ENCODE measurements at regions not wholly inside any gene's neighbourhood (a gene's known extent, or its start where the extent isn't known, plus 50 kb on each side); places are given as distances from the start of the nearest gene placed in this dataset.

DNA sequence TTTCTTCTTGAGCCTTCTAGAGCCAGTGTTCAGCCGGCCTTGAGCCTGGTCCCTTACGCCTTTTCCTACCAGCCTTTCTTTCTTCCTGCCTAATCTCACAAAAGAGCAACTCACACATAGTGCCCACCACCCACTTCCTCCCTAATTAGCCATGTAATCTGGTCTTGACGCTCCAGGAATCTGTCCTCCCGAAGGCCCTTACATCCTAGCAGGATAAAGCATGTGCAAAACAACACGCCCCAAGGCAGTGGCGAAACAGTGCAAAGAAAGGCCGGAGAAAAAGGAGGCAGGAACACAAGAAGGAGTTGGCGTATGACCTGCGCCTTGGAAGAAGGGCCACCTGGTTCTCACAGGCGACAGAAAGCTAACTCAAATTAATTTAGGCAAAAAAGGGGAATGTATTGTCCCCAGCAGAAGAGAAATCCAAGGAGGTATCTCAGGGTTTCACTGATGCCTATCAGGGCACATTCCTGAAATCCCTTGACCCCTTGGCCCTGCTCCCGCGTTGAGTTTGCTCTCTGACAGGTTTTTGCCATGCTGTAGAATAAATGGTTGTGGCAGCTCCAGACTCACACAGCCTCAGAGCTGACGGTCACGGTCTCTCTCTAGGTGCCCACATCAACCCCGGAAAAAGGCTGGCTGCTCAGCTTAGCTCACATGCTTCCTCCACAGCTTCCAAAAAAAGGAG lies 79.0 kb downstream of the ZNF281 start:
- no peaks in the 10 kb centered on the region for H3K27me3 ChIP-seq (ENCODE audit: insufficient read depth, poor library complexity, severe bottlenecking)
- no peak for DNase-seq (ENCODE audit: low read depth in 1 of 2, low spot score in 1 of 2)
- no peak overlapping the region for H3K27ac ChIP-seq (replicated peaks)
- no peak overlapping the region for H3K4me3 ChIP-seq (replicated peaks; ENCODE audit: insufficient read depth, low read length)
- TF ChIP-seq, protein P1, sequence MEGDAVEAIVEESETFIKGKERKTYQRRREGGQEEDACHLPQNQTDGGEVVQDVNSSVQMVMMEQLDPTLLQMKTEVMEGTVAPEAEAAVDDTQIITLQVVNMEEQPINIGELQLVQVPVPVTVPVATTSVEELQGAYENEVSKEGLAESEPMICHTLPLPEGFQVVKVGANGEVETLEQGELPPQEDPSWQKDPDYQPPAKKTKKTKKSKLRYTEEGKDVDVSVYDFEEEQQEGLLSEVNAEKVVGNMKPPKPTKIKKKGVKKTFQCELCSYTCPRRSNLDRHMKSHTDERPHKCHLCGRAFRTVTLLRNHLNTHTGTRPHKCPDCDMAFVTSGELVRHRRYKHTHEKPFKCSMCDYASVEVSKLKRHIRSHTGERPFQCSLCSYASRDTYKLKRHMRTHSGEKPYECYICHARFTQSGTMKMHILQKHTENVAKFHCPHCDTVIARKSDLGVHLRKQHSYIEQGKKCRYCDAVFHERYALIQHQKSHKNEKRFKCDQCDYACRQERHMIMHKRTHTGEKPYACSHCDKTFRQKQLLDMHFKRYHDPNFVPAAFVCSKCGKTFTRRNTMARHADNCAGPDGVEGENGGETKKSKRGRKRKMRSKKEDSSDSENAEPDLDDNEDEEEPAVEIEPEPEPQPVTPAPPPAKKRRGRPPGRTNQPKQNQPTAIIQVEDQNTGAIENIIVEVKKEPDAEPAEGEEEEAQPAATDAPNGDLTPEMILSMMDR (IDR thresholded peaks at IDR 0.05; ENCODE audit: insufficient read depth, low read length) = no peak
- no peak for TF ChIP-seq GABPA (IDR thresholded peaks at IDR 0.05; ENCODE audit: low read depth)
- no peak for TF ChIP-seq SPI1 (IDR thresholded peaks at IDR 0.05; ENCODE audit: borderline replicate concordance, low read depth)
- no peak for TF ChIP-seq POLR2AphosphoS5 (IDR thresholded peaks at IDR 0.05; ENCODE audit: low read depth)
- TF ChIP-seq, protein P2, sequence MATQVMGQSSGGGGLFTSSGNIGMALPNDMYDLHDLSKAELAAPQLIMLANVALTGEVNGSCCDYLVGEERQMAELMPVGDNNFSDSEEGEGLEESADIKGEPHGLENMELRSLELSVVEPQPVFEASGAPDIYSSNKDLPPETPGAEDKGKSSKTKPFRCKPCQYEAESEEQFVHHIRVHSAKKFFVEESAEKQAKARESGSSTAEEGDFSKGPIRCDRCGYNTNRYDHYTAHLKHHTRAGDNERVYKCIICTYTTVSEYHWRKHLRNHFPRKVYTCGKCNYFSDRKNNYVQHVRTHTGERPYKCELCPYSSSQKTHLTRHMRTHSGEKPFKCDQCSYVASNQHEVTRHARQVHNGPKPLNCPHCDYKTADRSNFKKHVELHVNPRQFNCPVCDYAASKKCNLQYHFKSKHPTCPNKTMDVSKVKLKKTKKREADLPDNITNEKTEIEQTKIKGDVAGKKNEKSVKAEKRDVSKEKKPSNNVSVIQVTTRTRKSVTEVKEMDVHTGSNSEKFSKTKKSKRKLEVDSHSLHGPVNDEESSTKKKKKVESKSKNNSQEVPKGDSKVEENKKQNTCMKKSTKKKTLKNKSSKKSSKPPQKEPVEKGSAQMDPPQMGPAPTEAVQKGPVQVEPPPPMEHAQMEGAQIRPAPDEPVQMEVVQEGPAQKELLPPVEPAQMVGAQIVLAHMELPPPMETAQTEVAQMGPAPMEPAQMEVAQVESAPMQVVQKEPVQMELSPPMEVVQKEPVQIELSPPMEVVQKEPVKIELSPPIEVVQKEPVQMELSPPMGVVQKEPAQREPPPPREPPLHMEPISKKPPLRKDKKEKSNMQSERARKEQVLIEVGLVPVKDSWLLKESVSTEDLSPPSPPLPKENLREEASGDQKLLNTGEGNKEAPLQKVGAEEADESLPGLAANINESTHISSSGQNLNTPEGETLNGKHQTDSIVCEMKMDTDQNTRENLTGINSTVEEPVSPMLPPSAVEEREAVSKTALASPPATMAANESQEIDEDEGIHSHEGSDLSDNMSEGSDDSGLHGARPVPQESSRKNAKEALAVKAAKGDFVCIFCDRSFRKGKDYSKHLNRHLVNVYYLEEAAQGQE (IDR thresholded peaks at IDR 0.05; ENCODE audit: insufficient replicate concordance, low read depth) = no peak

DNA sequence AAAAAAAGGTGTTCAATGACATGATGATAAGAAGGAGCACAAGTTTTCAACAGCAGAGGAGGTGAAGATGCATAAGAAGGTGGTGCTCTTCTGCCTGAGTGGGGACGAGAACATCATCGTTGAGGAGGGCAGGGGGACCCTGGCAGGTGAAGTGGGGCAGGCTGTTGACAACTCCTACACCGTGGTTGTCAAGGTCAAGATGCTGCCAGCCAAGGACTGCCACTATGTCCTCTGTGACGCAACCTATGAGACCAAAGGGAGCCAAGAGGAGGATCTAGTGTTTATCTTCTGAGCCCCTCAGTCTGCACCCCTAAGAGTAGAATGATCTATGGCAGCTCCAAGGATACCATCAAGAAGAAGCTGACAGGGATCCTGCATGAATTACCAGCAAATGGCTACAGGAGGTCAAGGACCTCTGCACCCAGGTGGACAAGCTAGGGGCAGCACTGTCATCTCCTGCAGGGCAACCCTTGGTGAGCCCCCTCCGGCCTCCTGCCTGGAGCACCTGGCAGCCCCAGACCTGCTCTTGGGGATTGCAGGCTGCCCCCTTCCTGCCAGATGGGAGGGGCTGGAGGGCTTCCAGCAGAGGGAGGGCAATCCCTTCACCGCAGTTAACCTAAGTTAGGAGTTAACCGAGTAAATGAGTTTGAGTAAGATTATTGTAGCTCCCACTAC lies 80.5 kb downstream of the ZNF281 start:
- Histone ChIP-seq H3K4me3 (replicated peaks; ENCODE audit: insufficient read depth, low read length) (no peak overlapping the region), H3K27me3 (ENCODE audit: insufficient read depth, poor library complexity, severe bottlenecking) (no peaks in the 10 kb centered on the region), H3K27ac (replicated peaks) (no peak overlapping the region)
- no peak for TF ChIP-seq SPI1 (IDR thresholded peaks at IDR 0.05; ENCODE audit: borderline replicate concordance, low read depth)
- TF ChIP-seq POLR2AphosphoS5 (IDR thresholded peaks at IDR 0.05; ENCODE audit: low read depth) = no peak
- TF ChIP-seq, protein P1 (IDR thresholded peaks at IDR 0.05; ENCODE audit: insufficient read depth, low read length) = no peak
- TF ChIP-seq, protein P2 (IDR thresholded peaks at IDR 0.05; ENCODE audit: insufficient replicate concordance, low read depth) = no peak
- TF ChIP-seq GABPA (IDR thresholded peaks at IDR 0.05; ENCODE audit: low read depth) = no peak
- no peak for DNase-seq (ENCODE audit: low read depth in 1 of 2, low spot score in 1 of 2)

DNA sequence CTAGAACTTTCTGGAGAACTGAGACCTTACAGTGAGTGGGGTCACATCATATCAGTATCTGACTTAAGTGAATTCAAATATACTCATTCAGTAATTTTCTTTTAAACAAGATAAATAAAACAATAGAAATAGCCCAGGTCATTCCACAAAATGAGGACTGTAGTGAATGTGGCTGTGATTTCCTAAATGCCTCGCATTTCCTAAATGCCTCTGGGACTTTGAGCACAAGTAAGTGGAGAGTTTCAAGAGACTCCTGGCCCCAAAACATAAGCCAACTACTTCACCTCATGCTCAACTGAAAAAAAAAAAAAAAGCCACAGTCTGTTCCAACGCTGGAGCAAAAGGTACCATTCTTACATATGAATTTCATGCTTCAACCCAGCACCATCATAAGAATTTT lies 81.5 kb downstream of the ZNF281 start:
- H3K27ac ChIP-seq (replicated peaks) = no peak overlapping the region
- no peaks in the 10 kb centered on the region for H3K27me3 ChIP-seq (ENCODE audit: insufficient read depth, poor library complexity, severe bottlenecking)
- DNase-seq (ENCODE audit: low read depth in 1 of 2, low spot score in 1 of 2) = no peak
- TF ChIP-seq POLR2AphosphoS5 (IDR thresholded peaks at IDR 0.05; ENCODE audit: low read depth) (no peak), GABPA (IDR thresholded peaks at IDR 0.05; ENCODE audit: low read depth) (no peak), SPI1 (IDR thresholded peaks at IDR 0.05; ENCODE audit: borderline replicate concordance, low read depth) (no peak)
- TF ChIP-seq, protein P1 (IDR thresholded peaks at IDR 0.05; ENCODE audit: insufficient read depth, low read length) = no peak
- TF ChIP-seq, protein P2 (IDR thresholded peaks at IDR 0.05; ENCODE audit: insufficient replicate concordance, low read depth) = no peak
- H3K4me3 ChIP-seq (replicated peaks; ENCODE audit: insufficient read depth, low read length) = no peak overlapping the region
